Heart right ventricle (tissue), 16 donors: ENCODE measurements at regions not wholly inside any gene's neighbourhood (a gene's known extent, or its start where the extent isn't known, plus 50 kb on each side); places are given as distances from the start of the nearest gene placed in this dataset.

Source experiments
- ATAC-seq, 8 donors: fragments of 200-7000 bp; cut with Tn5 transposase; one replicate each; pipeline ENCODE4 v1.9.1; 2020; ENCODE audit warnings: mild to moderate bottlenecking in 8 of 8, moderate library complexity in 8 of 8, moderate number of reproducible peaks in 1 of 8
- DNase-seq, 2 donors: peaks; one replicate each; pipeline ENCODE4 v3.0.0-alpha.2; 2020
- H3K27ac ChIP-seq, 10 donors: fragments of 200-600 bp; sonication (generic) in 2 of 10; one replicate each; pipeline versions ENCODE4 v1.5.0 to v1.8.0; 2020 to 2022; ENCODE audit warnings: mild to moderate bottlenecking in 3 of 10
- H3K27me3 ChIP-seq, 7 donors: fragments of 200-600 bp; one replicate each; pipeline ENCODE4 v1.8.0; 2021 to 2022; ENCODE audit warnings: mild to moderate bottlenecking in 2 of 7
- H3K36me3 ChIP-seq, 9 donors: fragments of 200-600 bp; sonication (generic) in 1 of 9; one replicate each; pipeline versions ENCODE4 v1.5.0 to v1.8.0; 2020 to 2022; ENCODE audit warnings: mild to moderate bottlenecking in 2 of 9
- H3K4me1 ChIP-seq, 9 donors: fragments of 200-600 bp; sonication (generic) in 1 of 9; one replicate each; pipeline versions ENCODE4 v1.5.0 to v1.8.0; 2020 to 2022; ENCODE audit warnings: mild to moderate bottlenecking in 4 of 9
- H3K4me3 ChIP-seq, 10 donors: fragments of 200-600 bp; sonication (generic) in 2 of 10; one replicate each; pipeline versions ENCODE4 v1.5.0 to v1.8.0; 2020 to 2022; ENCODE audit warnings: mild to moderate bottlenecking in 7 of 10, moderate library complexity in 2 of 10
- H3K9me3 ChIP-seq, 11 donors: fragments of 200-600 bp in 10 of 11; sonication (generic) in 2 of 11; one replicate each; pipeline versions ENCODE4 v1.5.0 to v1.8.0; 2013 to 2022; ENCODE audit warnings: mild to moderate bottlenecking in 2 of 11, control low read depth in 1 of 11, moderate library complexity in 1 of 11
- WGBS, 2 donors: extraction: QIAGEN DNeasy Blood & Tissue Kit; methylation state at CpG; one replicate each; pipeline ENCODE4 v1.1.7; 2013; ENCODE audit warnings: inconsistent platforms in 1 of 2; 5-methylcytosine and 5-hydroxymethylcytosine counted together
- intact Hi-C, 10 donors: fragments of 100-400 bp; cut with DNase I; formaldehyde crosslinking; loops; one replicate each; pipeline versions ENCODE4 v1.11.1 to v1.14.2; 2022
- TF ChIP-seq, protein P1 (sequence below), 9 donors: fragments of 200-600 bp; sonication (generic) in 2 of 9; IDR thresholded peaks; one replicate each; pipeline versions ENCODE4 v1.5.0 to v1.8.0; 2021 to 2022; ENCODE audit warnings: antibody characterized with exemption in 9 of 9, mild to moderate bottlenecking in 5 of 9, moderate library complexity in 1 of 9
- donor health status: Arrhythmogenic right ventricular cardiomyopathy.
- donor health status: ischemic (EF 13 %, LVEDD 7.1; RV severe dilation, severe dysfunction).
- donor health status: healthy with polysubstance abuse.
- donor health status: DM: no; HTN: yes; CAD: no.
- donor health status: DM: no; HTN: no; CAD: no.
- donor health status: ischemic (EF 25% LVEDD 6.9; RV normal size, moderate dysfunction).
- donor health status: ischemic (EF 25% LVEDD 5.7; RV mildly dilated, moderate dysfunction).
- donor health status: healthy.
- donor health status: DM: yes; HTN: yes; CAD: no.
- donor health status: Ischemic cardiomyopathy.
- donor health status: ischemic (EF 35%, LVEDD 5.7; RV mildly dilated, moderate dysfunction).
- donor health status: nonischemic (EF 11% LVEDD 7.7; RV severe dilation, severe dysfunction).
- donor health status: DM: yes; HTN: yes; CAD: no.
- donor health status: PGD.
- donor health status: ischemic (EF 29% LVEDD 5.4; RV normal size, mild dysfunction).
- donor health status: nonischemic (EF 23%, LVEDD 6.1; RV moderate dilation, normal function).

DNA sequence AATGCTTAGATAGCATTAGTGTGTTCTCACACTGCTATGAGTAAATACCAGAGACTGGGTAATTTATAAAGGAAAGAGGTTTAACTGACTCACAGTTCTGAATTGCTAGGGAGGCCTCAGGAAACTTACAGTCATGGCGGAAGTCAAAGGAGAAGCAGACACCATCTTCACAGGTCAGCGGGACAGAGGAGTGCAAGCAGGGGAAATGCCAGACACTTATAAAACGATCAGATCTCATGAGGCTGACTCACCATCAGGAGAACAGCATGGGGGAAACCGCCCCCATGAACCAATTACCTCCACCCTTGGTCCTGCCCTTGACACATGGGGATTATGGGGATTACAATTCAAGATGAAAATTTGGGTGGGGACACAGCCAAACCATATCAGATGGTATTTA, 381.5 kb upstream of the DPPA4 start:
- TF ChIP-seq, protein P1, sequence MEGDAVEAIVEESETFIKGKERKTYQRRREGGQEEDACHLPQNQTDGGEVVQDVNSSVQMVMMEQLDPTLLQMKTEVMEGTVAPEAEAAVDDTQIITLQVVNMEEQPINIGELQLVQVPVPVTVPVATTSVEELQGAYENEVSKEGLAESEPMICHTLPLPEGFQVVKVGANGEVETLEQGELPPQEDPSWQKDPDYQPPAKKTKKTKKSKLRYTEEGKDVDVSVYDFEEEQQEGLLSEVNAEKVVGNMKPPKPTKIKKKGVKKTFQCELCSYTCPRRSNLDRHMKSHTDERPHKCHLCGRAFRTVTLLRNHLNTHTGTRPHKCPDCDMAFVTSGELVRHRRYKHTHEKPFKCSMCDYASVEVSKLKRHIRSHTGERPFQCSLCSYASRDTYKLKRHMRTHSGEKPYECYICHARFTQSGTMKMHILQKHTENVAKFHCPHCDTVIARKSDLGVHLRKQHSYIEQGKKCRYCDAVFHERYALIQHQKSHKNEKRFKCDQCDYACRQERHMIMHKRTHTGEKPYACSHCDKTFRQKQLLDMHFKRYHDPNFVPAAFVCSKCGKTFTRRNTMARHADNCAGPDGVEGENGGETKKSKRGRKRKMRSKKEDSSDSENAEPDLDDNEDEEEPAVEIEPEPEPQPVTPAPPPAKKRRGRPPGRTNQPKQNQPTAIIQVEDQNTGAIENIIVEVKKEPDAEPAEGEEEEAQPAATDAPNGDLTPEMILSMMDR (IDR thresholded peaks at IDR 0.05): no peak
- Histone ChIP-seq H3K4me3 (no peak overlapping the region), H3K27me3 (no peaks in the 10 kb centered on the region), H3K27ac (no peak overlapping the region), H3K9me3 (peaks cover 0 to 5% (median 0%) of the 10 kb centered on the region in 11 donors), H3K4me1 (no peaks in the 10 kb centered on the region), H3K36me3 (no peaks in the 10 kb centered on the region)
- WGBS, 2 donors: 75 to 80% methylated on average over 4 of the region's 4 CpGs
- intact Hi-C loops: no loop called here
- ATAC-seq (no peak), DNase-seq (no peak)

GRCh38 chr3:109728861-109729494, 391.6 kb upstream of the DPPA4 start:
- 57 to 69% methylated on average over 1 of the region's 1 CpG for whole genome bisulfite sequencing, 2 donors
- Histone ChIP-seq H3K9me3 (peaks cover 0 to 16% (median 0%) of the 10 kb centered on the region in 11 donors), H3K4me3 (no peak overlapping the region), H3K27ac (no peak overlapping the region), H3K36me3 (no peaks in the 10 kb centered on the region), H3K27me3 (no peaks in the 10 kb centered on the region), H3K4me1 (no peaks in the 10 kb centered on the region)
- no peak for DNase-seq
- no peak for ATAC-seq
- intact Hi-C loops: no loop called here
- TF ChIP-seq, protein P1 (IDR thresholded peaks at IDR 0.05): no peak

DNA sequence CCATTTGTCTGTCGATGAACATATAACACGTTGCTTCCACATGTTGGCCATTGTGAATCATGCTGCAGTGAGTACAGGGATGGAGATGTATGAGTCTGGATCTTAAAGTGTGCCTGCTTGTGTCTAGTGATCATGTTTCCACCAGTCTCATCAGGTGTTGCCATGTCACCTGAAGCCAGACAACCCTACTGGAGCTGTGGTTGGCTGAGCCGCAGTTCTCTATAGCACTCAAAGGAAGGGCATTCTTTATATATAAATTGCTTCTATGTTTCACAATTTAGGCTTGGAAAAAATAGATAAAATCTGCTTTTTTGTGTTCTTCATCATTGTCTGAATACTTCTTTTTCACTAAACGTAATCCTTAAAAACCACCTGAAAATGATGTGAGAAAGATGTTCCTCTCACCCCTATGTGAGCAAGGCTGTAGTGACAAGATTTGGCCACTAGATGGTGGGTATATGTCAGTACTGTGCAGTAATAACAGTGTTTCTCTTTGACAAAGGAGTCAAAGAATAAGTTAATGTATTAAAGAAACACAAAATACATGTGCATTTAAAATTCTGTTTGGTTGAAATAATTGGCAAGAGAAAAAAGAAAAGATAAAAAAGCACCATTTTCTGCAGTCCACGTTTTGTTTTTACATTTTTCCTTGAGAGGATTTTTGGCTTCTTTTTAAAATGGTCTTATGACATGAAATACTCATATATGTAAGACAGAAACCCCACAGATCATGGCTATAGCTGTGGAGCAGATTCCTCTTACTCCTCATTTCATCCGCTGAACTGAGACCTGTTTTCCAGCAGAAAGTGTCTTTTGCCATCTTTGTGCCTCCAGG, 394.5 kb upstream of the DPPA4 start:
- TF ChIP-seq, protein P1 (IDR thresholded peaks at IDR 0.05): peak; percentile 38 to 90 (median 78)
- no peaks in the 10 kb centered on the region for H3K27me3 ChIP-seq
- H3K4me1 ChIP-seq: no peaks in the 10 kb centered on the region
- 69 to 73% methylated on average over 6 of the region's 6 CpGs for WGBS, 2 donors
- ATAC-seq: peak in 4 of 8 donors; percentile 60 to 80 (median 74)
- DNase-seq: peak in 1 of 2 donors; percentile 31
- peaks cover 0 to 5% (median 0%) of the 10 kb centered on the region in 11 donors for H3K9me3 ChIP-seq
- intact Hi-C loops: loop anchor here in 8 of 10 donors (5.0 to 10.0 kb wide), 6 partner anchors 580 to 1805 kb away; partner anchors contain the start of gene NECTIN3 (in 2 of the 8)
- no peaks in the 10 kb centered on the region for H3K36me3 ChIP-seq
- no peak overlapping the region for H3K27ac ChIP-seq
- H3K4me3 ChIP-seq: no peak overlapping the region

- no peak overlapping the region for H3K4me3 ChIP-seq
- H3K36me3 ChIP-seq: no peaks in the 10 kb centered on the region
- ATAC-seq (no peak), DNase-seq (no peak)
- no peaks in the 10 kb centered on the region for H3K27me3 ChIP-seq
- no peak overlapping the region for H3K27ac ChIP-seq
- H3K4me1 ChIP-seq: no peaks in the 10 kb centered on the region
- TF ChIP-seq, protein P1 (IDR thresholded peaks at IDR 0.05): no peak
- no peaks in the 10 kb centered on the region for H3K9me3 ChIP-seq
- intact Hi-C loops: no loop called here
- 34 to 46% methylated on average over 3 of the region's 3 CpGs for WGBS, 2 donors
Observed at GRCh38 chr3:109743981-109744380, 406.6 kb upstream of the DPPA4 start.
